ELF-1 (cell line): ENCODE measurements at regions not wholly inside any gene's neighbourhood (a gene's known extent, or its start where the extent isn't known, plus 50 kb on each side); places are given as distances from the start of the nearest gene placed in this dataset.
A peak's percentile ranks its signal among the peaks of the same experiment; 100 is the strongest.

ENCODE experiments used
- DNase-seq: peaks from one replicate; pipeline ENCODE4 v3.0.0-alpha.2; 2016; ENCODE audit warnings: low read depth, low spot score

GRCh38 chr10:71067098-71067740 is 145.2 kb upstream of the UNC5B start:
- no peak for DNase-seq

- peak; percentile 28 for DNase-seq
Measured at GRCh38 chr10:71068861-71069271, 143.5 kb upstream of the UNC5B start.

- DNase-seq: no peak
Measured at GRCh38 chr10:71069909-71070666, 142.3 kb upstream of the UNC5B start.

GRCh38 chr10:71070741-71071140 is 141.6 kb upstream of the UNC5B start:
- no peak for DNase-seq

- DNase-seq: no peak
Measured at GRCh38 chr10:71072131-71072822, 140.1 kb upstream of the UNC5B start.

GRCh38 chr10:71072823-71073210 is 139.6 kb upstream of the UNC5B start:
- DNase-seq: no peak

GRCh38 chr10:71073451-71074175 is 138.8 kb upstream of the UNC5B start:
- no peak for DNase-seq

GRCh38 chr10:71074176-71074755 is 138.1 kb upstream of the UNC5B start:
- DNase-seq: peak; percentile 66

GRCh38 chr10:71075086-71075758 is 137.1 kb upstream of the UNC5B start:
- peak; percentile 30 for DNase-seq

GRCh38 chr10:71075759-71076472 is 136.5 kb upstream of the UNC5B start:
- no peak for DNase-seq

- DNase-seq: peak; percentile 78
Measured at GRCh38 chr10:71076473-71077142, 135.8 kb upstream of the UNC5B start.

GRCh38 chr10:71077143-71077581 is 135.2 kb upstream of the UNC5B start:
- DNase-seq: peak; percentile 46

- DNase-seq: no peak
Measured at GRCh38 chr10:71077796-71078453, 134.4 kb upstream of the UNC5B start.

GRCh38 chr10:71078454-71079145 is 133.8 kb upstream of the UNC5B start:
- peak; percentile 0 for DNase-seq

GRCh38 chr10:71079761-71080380 is 132.5 kb upstream of the UNC5B start:
- peak; percentile 0 for DNase-seq

GRCh38 chr10:71080381-71081228 is 131.8 kb upstream of the UNC5B start:
- no peak for DNase-seq

- DNase-seq: peak; percentile 0
Measured at GRCh38 chr10:71081229-71081560, 131.2 kb upstream of the UNC5B start.
